HG03175 (cell line): ENCODE measurements at regions not wholly inside any gene's neighbourhood (a gene's known extent, or its start where the extent isn't known, plus 50 kb on each side); places are given as distances from the start of the nearest gene placed in this dataset.
A peak's percentile ranks its signal among the peaks of the same experiment; 100 is the strongest.

Experiments
- ATAC-seq: cut with Tn5 transposase; IDR thresholded peaks from one replicate; pipeline ENCODE4 v1.9.1; 2021; ENCODE audit warnings: mild to moderate bottlenecking, moderate library complexity; ENCODE audit not compliant: unreplicated experiment

DNA sequence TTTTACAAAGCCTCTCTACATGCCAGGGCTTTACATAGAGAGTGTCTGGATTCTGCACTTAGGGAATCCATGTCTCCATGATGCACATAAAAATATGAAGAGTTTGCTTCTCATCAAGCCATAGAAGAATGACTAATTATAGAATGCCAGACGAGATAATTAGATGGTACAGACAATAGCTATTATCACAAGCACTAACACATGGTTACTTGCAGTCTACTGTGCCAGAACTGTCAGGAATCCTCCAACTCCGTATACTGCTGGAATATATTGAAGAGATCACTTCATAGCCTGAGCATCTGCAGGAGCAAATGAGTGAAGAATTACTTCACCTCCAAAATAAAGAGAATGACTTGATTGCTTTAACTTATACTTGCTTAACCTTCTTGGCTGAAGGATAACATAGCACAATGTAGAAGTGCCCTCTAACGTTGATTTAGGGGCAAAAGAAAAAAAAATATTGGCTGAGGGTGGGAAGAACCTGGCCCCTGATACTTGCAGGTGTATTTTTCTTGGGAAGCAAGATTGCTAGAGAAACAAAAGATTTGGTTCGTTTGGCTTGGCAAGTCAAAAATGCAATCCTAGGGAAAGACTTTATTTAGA is 272.8 kb upstream of the FAR2 start:
- ATAC-seq, result no peak

DNA sequence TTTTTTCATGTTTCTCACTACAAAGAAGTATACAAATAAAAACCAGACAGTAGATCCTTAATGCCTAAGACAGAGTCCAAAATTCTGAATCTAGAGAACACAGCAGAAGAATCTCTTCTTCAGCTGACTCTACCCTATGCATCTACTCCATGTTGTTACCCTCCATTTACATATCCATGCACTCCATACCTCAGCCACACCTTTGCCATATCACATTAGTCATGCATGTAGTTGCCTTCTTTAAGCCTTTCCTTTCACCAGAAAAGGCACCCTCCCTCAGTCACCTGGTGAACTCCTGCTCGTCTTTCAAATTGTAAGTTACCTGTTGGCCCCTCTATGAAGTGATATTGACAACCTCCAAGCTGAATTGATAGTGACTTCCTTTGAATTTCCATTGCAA is 271.2 kb upstream of the FAR2 start:
- no peak for ATAC-seq

DNA sequence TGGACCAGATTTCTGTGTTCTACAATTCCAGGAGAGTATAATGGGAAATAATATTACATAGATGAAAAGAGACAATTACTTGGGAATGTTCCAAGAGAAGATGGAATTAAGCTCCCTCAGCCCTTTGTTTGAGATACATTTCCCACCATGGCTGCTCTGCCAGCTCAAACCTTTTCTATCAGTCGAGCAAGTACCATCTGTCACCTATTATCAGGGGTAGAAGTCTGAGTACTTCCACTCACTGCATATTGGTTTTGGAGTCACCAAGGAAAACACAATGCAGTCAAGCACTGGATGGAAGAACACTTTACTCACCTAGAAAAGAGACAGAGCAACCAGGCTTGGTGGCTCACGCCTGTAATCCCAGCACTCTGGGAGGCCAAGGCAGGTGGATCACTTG is 270.4 kb upstream of the FAR2 start:
- no peak for ATAC-seq

GRCh38 chr12:28879379-28879778 is 269.7 kb upstream of the FAR2 start:
- peak; percentile 79 for ATAC-seq

DNA sequence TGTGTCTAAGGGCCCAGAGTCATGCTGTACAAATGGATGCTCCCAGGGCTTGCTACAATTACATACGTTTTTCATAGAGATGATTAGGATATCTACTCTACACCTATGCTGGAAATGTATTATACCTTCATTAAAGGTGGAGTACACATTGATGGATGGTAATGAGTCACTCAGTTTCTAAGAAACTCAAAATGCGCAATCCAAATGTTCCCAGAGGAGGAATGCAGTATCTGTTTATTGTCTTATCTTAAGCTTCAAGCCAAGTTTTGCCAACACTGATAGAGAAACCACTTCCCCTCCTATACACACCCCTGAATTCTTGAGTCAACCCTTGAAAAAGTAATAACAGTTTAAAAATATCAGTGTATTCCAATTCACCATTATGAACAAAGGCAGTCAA is 266.6 kb upstream of the FAR2 start:
- no peak for ATAC-seq

GRCh38 chr12:28883406-28883997 is 265.6 kb upstream of the FAR2 start:
- ATAC-seq, result no peak

DNA sequence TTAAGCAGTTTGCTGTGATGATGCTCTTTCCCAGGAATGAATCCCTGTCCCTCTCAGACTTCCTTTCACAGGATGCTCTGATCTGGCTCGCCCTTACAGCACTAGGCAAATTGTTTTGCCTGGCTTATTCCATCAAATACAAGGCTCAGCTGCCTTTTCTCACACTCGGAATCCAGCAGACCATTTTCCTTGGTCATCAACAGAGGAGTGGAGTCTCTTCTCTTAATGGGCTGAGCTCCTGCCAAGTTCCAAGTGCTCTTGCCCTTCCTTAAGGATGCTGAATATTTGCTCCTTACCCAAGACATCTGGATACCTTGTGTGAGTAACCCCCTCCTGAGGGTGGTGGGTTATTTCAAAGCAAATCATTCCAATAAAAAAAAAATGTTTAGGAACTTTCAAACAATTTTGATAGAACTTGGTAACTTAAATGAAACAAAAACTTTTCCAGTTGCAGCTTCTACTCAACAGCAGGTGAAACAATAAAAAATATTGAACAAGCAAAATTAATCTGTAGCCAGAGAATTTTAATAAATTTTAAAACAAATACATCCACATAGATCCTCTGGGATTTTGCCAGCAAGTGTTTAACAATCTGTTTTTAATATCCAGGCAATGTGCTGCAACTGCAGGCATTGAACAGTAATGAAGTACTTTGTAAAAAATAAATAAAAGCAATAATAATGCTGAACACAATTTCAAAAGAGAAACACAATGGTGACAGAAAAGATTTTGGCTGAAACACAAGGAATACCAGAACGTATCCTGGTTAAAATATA is 264.0 kb upstream of the FAR2 start:
- no peak for ATAC-seq

GRCh38 chr12:28885928-28886327 is 263.1 kb upstream of the FAR2 start:
- ATAC-seq, result no peak

DNA sequence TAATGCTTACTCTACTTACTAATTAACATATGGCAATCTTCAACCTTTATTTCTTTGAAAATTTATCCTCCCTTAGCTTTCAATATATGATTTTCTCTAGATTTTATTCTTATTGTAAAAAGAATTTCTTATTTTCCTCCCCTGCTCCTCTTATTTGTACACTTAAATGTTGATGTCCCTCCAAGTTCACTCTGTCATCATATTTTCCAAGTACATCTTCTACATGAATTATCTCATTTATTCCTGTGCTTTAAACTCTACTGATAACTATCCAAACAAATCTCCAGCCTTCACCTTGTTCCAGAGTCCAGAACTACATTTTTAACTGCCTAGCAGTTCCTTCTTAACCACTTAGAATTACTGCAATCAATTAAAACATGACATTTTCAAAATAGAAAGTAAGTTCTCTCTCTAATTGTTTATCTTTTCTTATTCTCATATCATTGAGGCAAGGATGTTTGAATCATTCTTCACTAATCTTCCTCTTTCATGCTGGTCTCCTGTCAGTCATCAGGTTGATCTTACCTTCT is 261.6 kb upstream of the FAR2 start:
- ATAC-seq, result no peak

DNA sequence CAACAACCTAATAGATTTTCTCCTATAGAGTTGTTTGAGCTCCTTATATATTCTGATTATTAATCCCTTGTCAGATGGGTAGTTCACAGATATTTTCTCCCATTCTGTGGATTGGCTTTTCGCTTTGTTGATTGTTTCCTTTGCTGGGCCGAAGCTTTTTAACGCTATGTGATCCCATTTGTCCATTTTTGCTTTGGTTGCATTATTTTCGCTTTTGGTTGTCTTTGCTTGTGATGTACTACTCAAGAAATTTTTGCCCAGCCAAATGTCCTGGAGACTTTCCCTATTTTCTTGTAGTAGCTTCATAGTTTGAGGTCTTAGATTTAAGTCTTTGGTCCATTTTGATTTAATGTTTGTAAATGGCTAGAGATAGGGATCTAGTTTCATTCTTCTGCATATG is 258.4 kb upstream of the FAR2 start:
- no peak for ATAC-seq

DNA sequence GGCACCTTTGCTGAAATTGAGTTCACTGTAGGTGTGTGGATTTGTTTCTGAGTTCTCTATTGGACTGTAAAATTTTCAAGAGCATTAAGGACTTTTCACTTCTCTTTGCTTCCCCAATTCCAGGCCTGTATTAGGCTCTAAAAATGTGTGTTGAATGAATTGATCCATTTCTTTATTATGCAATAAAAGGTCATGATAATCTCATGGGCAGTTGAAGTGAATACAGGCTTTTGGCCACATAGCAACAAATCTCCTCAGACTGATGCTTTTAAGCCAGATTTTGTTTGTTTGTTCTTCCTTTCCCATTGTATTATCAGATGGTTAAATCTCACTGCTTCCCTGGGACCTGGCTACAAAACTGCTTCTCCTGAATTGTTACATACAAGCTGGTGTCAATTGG is 258.0 kb upstream of the FAR2 start:
- ATAC-seq, result no peak

GRCh38 chr12:28893365-28893764 is 255.7 kb upstream of the FAR2 start:
- no peak for ATAC-seq

DNA sequence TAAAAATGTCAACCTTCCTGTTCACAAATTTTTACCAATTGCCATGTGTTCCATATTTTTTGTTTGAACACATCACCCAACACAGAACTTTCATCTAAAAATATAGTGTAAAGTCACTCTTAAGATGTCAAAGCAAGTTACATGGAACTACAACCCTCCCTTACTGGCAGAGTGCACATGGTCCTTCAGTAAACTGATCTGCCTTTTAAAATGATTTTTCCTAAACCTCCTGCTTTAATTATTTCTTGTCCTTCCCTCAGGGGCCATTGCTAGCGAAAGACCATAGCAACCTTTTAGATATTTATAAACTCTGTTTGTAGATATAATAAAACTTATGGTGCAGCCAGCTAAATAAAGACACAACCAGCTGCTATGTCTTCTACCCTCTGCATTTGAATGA is 255.2 kb upstream of the FAR2 start:
- ATAC-seq, result no peak

- no peak for ATAC-seq
These were observed 252.7 kb upstream of the FAR2 start for GRCh38 chr12:28896421-28896820.

DNA sequence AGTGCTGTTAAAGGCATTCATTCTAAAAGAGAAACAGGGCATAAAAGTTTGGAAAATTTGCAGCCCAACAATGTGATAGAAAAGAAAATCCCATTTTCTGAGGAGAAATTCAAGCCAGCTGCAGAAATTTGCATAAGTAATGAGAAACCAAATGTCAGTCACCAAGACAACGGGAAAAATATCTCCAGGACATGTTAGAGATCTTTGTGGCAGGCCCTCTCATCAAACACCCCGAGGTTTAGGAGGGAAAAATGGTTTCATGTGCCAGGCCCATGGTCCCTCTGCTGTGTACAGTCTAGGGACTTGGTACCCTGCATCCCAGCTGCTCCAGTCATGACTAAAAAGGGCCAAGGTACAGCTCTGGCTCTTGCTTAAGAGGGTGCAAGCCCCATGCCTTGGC is 251.0 kb upstream of the FAR2 start:
- no peak for ATAC-seq

- ATAC-seq, result no peak
These were observed 249.1 kb upstream of the FAR2 start for GRCh38 chr12:28899951-28900350.

DNA sequence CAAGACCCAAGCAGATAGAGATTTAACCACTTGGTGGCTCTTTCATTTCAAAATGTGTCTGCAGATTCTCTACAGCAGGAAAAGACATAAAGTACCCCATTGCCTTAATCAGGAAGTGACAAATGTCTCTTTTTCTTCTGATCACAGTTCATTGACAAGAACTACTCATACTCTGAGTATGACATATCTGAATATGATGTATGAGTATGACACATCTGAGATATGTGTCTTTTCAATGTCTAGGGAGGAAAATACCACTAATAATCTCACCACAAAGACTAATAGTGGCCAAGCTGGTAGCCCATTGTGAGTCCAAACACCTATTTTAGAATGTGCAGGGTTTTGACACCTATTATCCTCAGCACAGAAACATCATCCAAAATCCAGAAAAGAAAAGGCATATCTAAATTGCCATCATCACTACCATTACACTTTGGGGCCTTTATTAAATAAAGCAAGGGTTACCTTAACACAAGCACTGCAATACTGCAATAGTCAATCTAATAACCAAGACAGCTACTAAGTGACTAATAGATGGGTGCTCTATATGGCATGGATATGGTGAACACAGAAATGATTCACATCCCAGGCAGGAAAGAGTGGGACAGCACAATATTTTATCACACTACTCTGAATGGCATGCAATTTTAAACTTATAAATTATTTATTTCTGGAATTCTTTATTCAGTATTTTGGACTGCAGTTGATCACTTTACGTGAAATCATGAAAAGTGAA is 243.7 kb upstream of the FAR2 start:
- no peak for ATAC-seq

- ATAC-seq, result no peak
These were observed 240.4 kb upstream of the FAR2 start for GRCh38 chr12:28908646-28909045.

DNA sequence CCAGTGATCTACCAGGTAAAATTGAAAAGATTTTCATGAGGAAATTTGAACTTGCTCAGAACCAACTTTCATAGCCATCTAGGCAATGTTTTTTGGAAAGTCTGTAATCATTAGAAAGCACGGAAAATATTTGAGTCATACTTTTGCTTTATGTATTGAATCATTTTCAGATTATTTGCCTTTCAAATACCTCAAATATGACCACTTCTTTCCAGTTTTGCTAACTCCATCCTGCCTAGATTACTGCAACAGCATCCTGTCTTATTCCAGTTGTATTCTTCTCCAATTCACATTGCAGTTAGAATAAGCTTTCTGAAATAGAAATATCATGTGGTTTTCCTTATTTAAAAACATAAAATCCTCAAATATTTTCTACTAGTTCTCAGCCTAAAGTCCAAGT is 239.8 kb upstream of the FAR2 start:
- no peak for ATAC-seq

DNA sequence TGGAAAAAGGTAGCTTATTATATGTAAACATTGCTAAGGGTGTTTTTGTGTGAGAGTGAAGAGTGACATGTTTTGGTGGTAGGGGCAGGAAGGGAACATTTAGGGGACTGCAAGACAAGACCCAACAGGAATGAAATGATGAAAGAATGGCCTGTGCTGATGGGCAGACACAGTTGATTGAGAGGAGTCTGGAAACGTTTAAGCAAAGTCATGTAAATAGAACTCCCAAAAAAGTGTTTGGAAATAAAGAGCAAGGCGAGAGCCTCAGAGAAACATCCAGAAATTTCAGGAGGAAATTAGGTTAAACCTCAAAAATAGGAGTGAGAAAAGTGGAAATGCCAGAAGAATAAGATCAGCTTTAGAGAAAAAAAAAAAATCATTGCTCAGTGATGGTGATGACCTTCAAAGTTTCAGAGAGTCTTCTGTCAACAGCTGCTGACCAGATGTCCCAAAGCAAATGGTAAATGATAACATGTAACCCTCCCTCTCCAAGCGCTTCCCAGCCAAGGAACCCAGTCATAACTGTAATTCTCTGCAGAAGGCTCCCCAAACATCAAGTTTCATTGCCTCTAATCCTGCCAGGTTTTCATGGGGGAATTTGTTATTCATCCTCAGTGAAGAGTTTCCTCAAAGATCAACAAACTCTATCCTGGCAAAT is 223.2 kb upstream of the FAR2 start:
- no peak for ATAC-seq

DNA sequence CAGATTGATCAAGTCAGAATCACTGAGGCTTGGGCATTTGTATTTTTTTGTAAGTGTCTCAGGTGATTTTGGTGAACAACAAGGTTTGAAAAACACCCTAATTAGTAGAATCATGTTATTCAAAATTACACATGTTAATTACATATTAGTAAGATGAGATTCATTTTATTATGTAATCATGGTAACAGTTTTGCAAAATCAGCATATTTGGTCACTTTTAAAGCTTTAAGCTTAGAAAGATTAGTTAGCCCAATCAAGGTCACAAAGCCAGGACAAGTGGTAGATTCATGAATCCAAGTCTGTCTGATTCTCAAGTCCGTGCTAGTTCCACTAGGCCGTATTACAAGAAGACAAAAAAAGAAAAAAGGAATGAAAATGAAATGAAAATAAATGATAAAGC is 218.4 kb upstream of the FAR2 start:
- no peak for ATAC-seq
